Heart left ventricle (tissue), 16 donors: ENCODE measurements at regions not wholly inside any gene's neighbourhood (a gene's known extent, or its start where the extent isn't known, plus 50 kb on each side); places are given as distances from the start of the nearest gene placed in this dataset.
A peak's percentile ranks its signal among the peaks of the same experiment; 100 is the strongest.

ENCODE experiments used
- ATAC-seq, 4 donors: fragments of 200-7000 bp; cut with Tn5 transposase; one replicate each; pipeline ENCODE4 v1.9.1; 2020 to 2022; ENCODE audit warnings: moderate library complexity in 4 of 4, mild to moderate bottlenecking in 3 of 4, moderate number of reproducible peaks in 1 of 4
- DNase-seq, 5 donors: peaks; one replicate each; pipeline ENCODE4 v3.0.0-alpha.2; 2020
- H3K27ac ChIP-seq, 12 donors: fragments of 200-600 bp; sonication (generic) in 4 of 12; one replicate each; pipeline versions ENCODE4 v1.5.0 to v1.8.0; 2016 to 2022; ENCODE audit warnings: mild to moderate bottlenecking in 2 of 12
- H3K27me3 ChIP-seq, 9 donors: fragments of 200-600 bp; sonication (generic) in 2 of 9; one replicate each; pipeline versions ENCODE4 v1.5.1 to v1.8.0; 2016 to 2022; ENCODE audit warnings: mild to moderate bottlenecking in 3 of 9
- H3K36me3 ChIP-seq, 9 donors: fragments of 200-600 bp; sonication (generic) in 2 of 9; one replicate each; pipeline versions ENCODE4 v1.5.0 to v1.8.0; 2018 to 2022; ENCODE audit warnings: mild to moderate bottlenecking in 2 of 9
- H3K4me1 ChIP-seq, 12 donors: fragments of 200-600 bp; sonication (generic) in 4 of 12; one replicate each; pipeline versions ENCODE4 v1.5.0 to v1.8.0; 2016 to 2022; ENCODE audit warnings: mild to moderate bottlenecking in 3 of 12
- H3K4me3 ChIP-seq, 12 donors: fragments of 200-600 bp; sonication (generic) in 4 of 12; one replicate each; pipeline versions ENCODE4 v1.5.0 to v1.8.0; 2017 to 2022; ENCODE audit warnings: mild to moderate bottlenecking in 9 of 12, moderate library complexity in 4 of 12
- H3K9me3 ChIP-seq, 12 donors: fragments of 200-600 bp; sonication (generic) in 4 of 12; one replicate each; pipeline versions ENCODE4 v1.5.0 to v1.8.0; 2016 to 2022; ENCODE audit warnings: mild to moderate bottlenecking in 1 of 12
- CTCF ChIP-seq, 12 donors: fragments of 200-600 bp; sonication (generic) in 4 of 12; IDR thresholded peaks; one replicate each; pipeline versions ENCODE4 v1.5.0 to v1.8.0; 2018 to 2022; ENCODE audit warnings: antibody characterized with exemption in 12 of 12, mild to moderate bottlenecking in 5 of 12
- POLR2A ChIP-seq, 2 donors: fragments of 450-650 bp; IDR thresholded peaks; one replicate each; pipeline ENCODE4 v1.6.1; 2017; ENCODE audit warnings: antibody characterized with exemption in 2 of 2, mild to moderate bottlenecking in 2 of 2, moderate library complexity in 2 of 2
- WGBS, 4 donors: extraction: QIAGEN DNeasy Blood & Tissue Kit in 2 of 4; methylation state at CpG; one replicate each; pipeline versions ENCODE4 v1.1.5 to v1.1.7; 2013 to 2018; 5-methylcytosine and 5-hydroxymethylcytosine counted together
- intact Hi-C, 10 donors: fragments of 100-400 bp; cut with DNase I; formaldehyde crosslinking; loops; one replicate each; pipeline versions ENCODE4 v1.11.1 to v1.14.2; 2022
- donor health status: ischemic (EF 13 %, LVEDD 7.1; RV severe dilation, severe dysfunction).
- donor health status: healthy with polysubstance abuse.
- donor health status: DM: no; HTN: yes; CAD: no.
- donor health status: DM: no; HTN: no; CAD: no.
- donor health status: ischemic (EF 25% LVEDD 6.9; RV normal size, moderate dysfunction).
- donor health status: ischemic (EF 25% LVEDD 5.7; RV mildly dilated, moderate dysfunction).
- donor health status: healthy.
- donor health status: DM: yes; HTN: yes; CAD: no.
- donor health status: ischemic (EF 35%, LVEDD 5.7; RV mildly dilated, moderate dysfunction).
- donor health status: nonischemic (EF 11% LVEDD 7.7; RV severe dilation, severe dysfunction).
- donor health status: DM: yes; HTN: yes; CAD: no.
- donor health status: PGD.
- donor health status: ischemic (EF 29% LVEDD 5.4; RV normal size, mild dysfunction).
- donor health status: nonischemic (EF 23%, LVEDD 6.1; RV moderate dilation, normal function).

GRCh38 chr20:60507087-60507694 lies 549.0 kb downstream of the CDH26 start:
- TF ChIP-seq CTCF (IDR thresholded peaks at IDR 0.05): no peak
- no peak for TF ChIP-seq POLR2A (IDR thresholded peaks at IDR 0.05)
- Histone ChIP-seq H3K9me3 (no peaks in the 10 kb centered on the region), H3K4me3 (no peak overlapping the region), H3K4me1 (no peaks in the 10 kb centered on the region), H3K27ac (no peak overlapping the region), H3K27me3 (peaks cover 0 to 6% (median 0%) of the 10 kb centered on the region in 9 donors), H3K36me3 (no peaks in the 10 kb centered on the region)
- DNase-seq (no peak), ATAC-seq (peak in 1 of 4 donors; percentile 29)
- intact Hi-C loops: no loop called here
- 68 to 70% (median 68%) methylated on average over 9 of the region's 9 CpGs for WGBS, 4 donors

- DNase-seq: no peak
- Histone ChIP-seq H3K27me3 (no peaks in the 10 kb centered on the region), H3K36me3 (no peaks in the 10 kb centered on the region), H3K9me3 (peaks cover 0 to 4% (median 0%) of the 10 kb centered on the region in 12 donors), H3K4me3 (no peak overlapping the region), H3K4me1 (no peaks in the 10 kb centered on the region), H3K27ac (no peak overlapping the region)
- intact Hi-C loops: no loop called here
- ATAC-seq: no peak
- TF ChIP-seq CTCF (IDR thresholded peaks at IDR 0.05): no peak
- no peak for TF ChIP-seq POLR2A (IDR thresholded peaks at IDR 0.05)
- WGBS, 4 donors: 80 to 87% (median 85%) methylated on average over 4 of the region's 4 CpGs
Observed at GRCh38 chr20:60509407-60509806, 551.2 kb downstream of the CDH26 start.

- TF ChIP-seq CTCF (IDR thresholded peaks at IDR 0.05) (no peak), POLR2A (IDR thresholded peaks at IDR 0.05) (no peak)
- no peaks in the 10 kb centered on the region for H3K36me3 ChIP-seq
- intact Hi-C loops: no loop called here
- H3K27ac ChIP-seq: no peak overlapping the region
- H3K9me3 ChIP-seq: peaks cover 0 to 4% (median 0%) of the 10 kb centered on the region in 12 donors
- no peak for ATAC-seq
- H3K27me3 ChIP-seq: no peaks in the 10 kb centered on the region
- H3K4me1 ChIP-seq: no peaks in the 10 kb centered on the region
- 73 to 85% (median 79%) methylated on average over 4 of the region's 4 CpGs for WGBS, 4 donors
- no peak overlapping the region for H3K4me3 ChIP-seq
- DNase-seq: no peak
Observed at GRCh38 chr20:60510356-60510755, 552.1 kb downstream of the CDH26 start.

- H3K36me3 ChIP-seq: no peaks in the 10 kb centered on the region
- H3K27ac ChIP-seq: no peak overlapping the region
- peaks cover 0 to 4% (median 0%) of the 10 kb centered on the region in 12 donors for H3K9me3 ChIP-seq
- H3K4me1 ChIP-seq: no peaks in the 10 kb centered on the region
- no peak overlapping the region for H3K4me3 ChIP-seq
- TF ChIP-seq POLR2A (IDR thresholded peaks at IDR 0.05): no peak
- TF ChIP-seq CTCF (IDR thresholded peaks at IDR 0.05): no peak
- WGBS, 4 donors: 51 to 67% (median 59%) methylated on average over 4 of the region's 4 CpGs
- intact Hi-C loops: no loop called here
- no peak for DNase-seq
- no peak for ATAC-seq
- no peaks in the 10 kb centered on the region for H3K27me3 ChIP-seq
Observed at GRCh38 chr20:60512443-60512842, 554.2 kb downstream of the CDH26 start.
